C1 segment of cervical spinal cord (tissue), 14 donors: ENCODE measurements at regions not wholly inside any gene's neighbourhood (a gene's known extent, or its start where the extent isn't known, plus 50 kb on each side); places are given as distances from the start of the nearest gene placed in this dataset.
"Not testable (repeated sequence)": the region's sequence is repeated elsewhere in the genome, so short reads cannot be mapped to it uniquely, and the experiment has no call there.

Experiments
- DNase-seq, 14 donors: peaks; one replicate each; lab custom pipeline; 2025; lab: John Stamatoyannopoulos, UW

- no peak for DNase-seq
Measured at GRCh38 chr3:24545887-24546286, 51.2 kb upstream of the THRB start.

GRCh38 chr3:24548278-24548677 lies 53.6 kb upstream of the THRB start:
- no peak for DNase-seq

GRCh38 chr3:24550588-24550987 lies 55.9 kb upstream of the THRB start:
- DNase-seq: no peak

- no peak for DNase-seq
Measured at GRCh38 chr3:24551626-24552025, 57.0 kb upstream of the THRB start.

- DNase-seq: no peak
Measured at GRCh38 chr3:24562895-24563294, 68.2 kb upstream of the THRB start.

- DNase-seq: no peak
Measured at GRCh38 chr3:24565053-24565452, 70.4 kb upstream of the THRB start.

- DNase-seq: no peak
Measured at GRCh38 chr3:24565656-24566055, 71.0 kb upstream of the THRB start.

- no peak for DNase-seq
Measured at GRCh38 chr3:24566927-24567326, 72.3 kb upstream of the THRB start.

- DNase-seq: not testable (repeated sequence)
Measured at GRCh38 chr3:24572409-24572808, 77.8 kb upstream of the THRB start.

GRCh38 chr3:24573576-24573975 lies 78.9 kb upstream of the THRB start:
- no peak for DNase-seq

- DNase-seq: no peak
Measured at GRCh38 chr3:24578324-24578723, 83.7 kb upstream of the THRB start.

GRCh38 chr3:24578951-24579421 lies 84.3 kb upstream of the THRB start:
- DNase-seq: no peak

GRCh38 chr3:24582431-24583403 lies 88.1 kb upstream of the THRB start:
- DNase-seq: no peak

GRCh38 chr3:24586920-24587319 lies 92.3 kb upstream of the THRB start:
- no peak for DNase-seq

- no peak for DNase-seq
Measured at GRCh38 chr3:24588629-24589512, 94.2 kb upstream of the THRB start.

GRCh38 chr3:24589513-24589851 lies 94.8 kb upstream of the THRB start:
- DNase-seq: no peak

GRCh38 chr3:24589931-24590880 lies 95.6 kb upstream of the THRB start:
- no peak for DNase-seq

- DNase-seq: no peak
Measured at GRCh38 chr3:24591191-24591590, 96.5 kb upstream of the THRB start.

- no peak for DNase-seq
Measured at GRCh38 chr3:24591661-24592555, 97.3 kb upstream of the THRB start.

- no peak for DNase-seq
Measured at GRCh38 chr3:24594161-24594560, 99.5 kb upstream of the THRB start.
